CD4-positive, CD25-positive, alpha-beta regulatory T cell (primary cell): ENCODE measurements at regions not wholly inside any gene's neighbourhood (a gene's known extent, or its start where the extent isn't known, plus 50 kb on each side); places are given as distances from the start of the nearest gene placed in this dataset.
"Not testable (repeated sequence)": the region's sequence is repeated elsewhere in the genome, so short reads cannot be mapped to it uniquely, and the experiment has no call there.

Experiments used
- ATAC-seq, 2 donors: fragments of 150-1000 bp; cut with Tn5 transposase; one replicate each; pipeline ENCODE4 v1.10.0; 2021; ENCODE audit warnings: low read depth in 2 of 2, moderate number of reproducible peaks in 2 of 2, moderate library complexity in 1 of 2
- DNase-seq, 3 donors: peaks; one replicate each; pipeline versions ENCODE4 v3.0.0 to v3.0.0-alpha.2; 2012 to 2022; ENCODE audit warnings: mixed read lengths in 1 of 3
- H3K27ac ChIP-seq: one replicate; pipeline ENCODE4 v1.7.0; 2013; ENCODE audit warnings: mild to moderate bottlenecking, low read length; ENCODE audit not compliant: insufficient read depth, poor library complexity, severe bottlenecking
- H3K27me3 ChIP-seq: one replicate; pipeline ENCODE4 v1.7.0; 2013; ENCODE audit warnings: low read length; ENCODE audit not compliant: control insufficient read depth, insufficient read depth
- H3K36me3 ChIP-seq: one replicate; pipeline ENCODE4 v1.7.0; 2013; ENCODE audit warnings: mild to moderate bottlenecking, low read length, moderate library complexity; ENCODE audit not compliant: control insufficient read depth, insufficient read depth
- H3K4me1 ChIP-seq: 2 replicates; pipeline ENCODE4 v1.7.0; 2013; ENCODE audit warnings: mild to moderate bottlenecking, low read length; ENCODE audit not compliant: insufficient read depth, control insufficient read depth, poor library complexity, severe bottlenecking
- H3K4me3 ChIP-seq: one replicate; pipeline ENCODE4 v1.7.0; 2013; ENCODE audit warnings: low read depth, mild to moderate bottlenecking, low read length, moderate library complexity
- H3K9me3 ChIP-seq, 2 experiments: 1 replicate in 1 of 2; 2 replicates in 1 of 2; pipeline ENCODE4 v1.7.0; 2013; ENCODE audit warnings: low read length in 2 of 2, mild to moderate bottlenecking in 1 of 2, moderate library complexity in 1 of 2; ENCODE audit not compliant: control insufficient read depth in 2 of 2
- H3K27ac Mint-ChIP-seq, 3 donors: one replicate each; pipeline ENCODE4 v1.8.0; 2020 to 2022; ENCODE audit warnings: mild to moderate bottlenecking in 3 of 3, mixed read lengths in 3 of 3, moderate library complexity in 2 of 3
- H3K27me3 Mint-ChIP-seq: one replicate; pipeline ENCODE4 v1.8.0; 2022; ENCODE audit warnings: mild to moderate bottlenecking, mixed read lengths
- H3K36me3 Mint-ChIP-seq: one replicate; pipeline ENCODE4 v1.8.0; 2020; ENCODE audit warnings: mixed read lengths
- H3K4me1 Mint-ChIP-seq, 4 donors: one replicate each; pipeline ENCODE4 v1.8.0; 2020 to 2022; ENCODE audit warnings: mixed read lengths in 4 of 4, mild to moderate bottlenecking in 1 of 4
- H3K4me3 Mint-ChIP-seq, 4 donors: one replicate each; pipeline ENCODE4 v1.8.0; 2020 to 2022; ENCODE audit warnings: mild to moderate bottlenecking in 4 of 4, mixed read lengths in 4 of 4, moderate library complexity in 3 of 4
- H3K9me3 Mint-ChIP-seq, 7 donors: one replicate each; pipeline ENCODE4 v1.8.0; 2020 to 2022; ENCODE audit warnings: mixed read lengths in 7 of 7, mild to moderate bottlenecking in 3 of 7, moderate library complexity in 2 of 7

DNA sequence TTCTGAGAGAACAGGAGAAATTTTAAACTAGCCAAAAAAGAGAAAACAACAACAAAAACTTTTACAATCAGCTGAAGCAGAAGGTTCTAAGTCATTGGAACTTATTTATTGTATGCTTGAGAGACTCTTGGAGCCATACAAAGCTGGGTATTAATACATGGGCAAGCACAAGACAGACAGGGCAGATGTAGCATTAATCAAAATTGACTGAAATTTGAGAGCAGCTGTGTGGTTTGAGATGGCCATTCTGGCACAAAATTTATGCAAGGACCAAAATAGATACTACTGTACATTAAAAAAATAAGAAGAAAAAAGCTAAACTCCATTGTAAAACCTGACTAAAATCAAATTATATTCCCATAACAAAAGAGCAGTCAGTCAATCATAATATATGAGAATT lies 892.5 kb downstream of the PLA2G4A start:
- H3K36me3 ChIP-seq: no peaks in the 10 kb centered on the region
- ATAC-seq: no peak
- H3K36me3 Mint-ChIP-seq: no peaks in the 10 kb centered on the region
- no peak overlapping the region for H3K27ac Mint-ChIP-seq
- no peaks in the 10 kb centered on the region for H3K27me3 ChIP-seq
- no peak overlapping the region for H3K27ac ChIP-seq
- no peak for DNase-seq
- H3K9me3 ChIP-seq: no peaks in the 10 kb centered on the region
- no peaks in the 10 kb centered on the region for H3K4me1 Mint-ChIP-seq
- H3K9me3 Mint-ChIP-seq: peaks cover 0 to 3% (median 0%) of the 10 kb centered on the region in 7 donors
- H3K4me1 ChIP-seq: no peaks in the 10 kb centered on the region
- H3K4me3 ChIP-seq: no peak overlapping the region
- H3K27me3 Mint-ChIP-seq: no peaks in the 10 kb centered on the region
- no peak overlapping the region for H3K4me3 Mint-ChIP-seq

DNA sequence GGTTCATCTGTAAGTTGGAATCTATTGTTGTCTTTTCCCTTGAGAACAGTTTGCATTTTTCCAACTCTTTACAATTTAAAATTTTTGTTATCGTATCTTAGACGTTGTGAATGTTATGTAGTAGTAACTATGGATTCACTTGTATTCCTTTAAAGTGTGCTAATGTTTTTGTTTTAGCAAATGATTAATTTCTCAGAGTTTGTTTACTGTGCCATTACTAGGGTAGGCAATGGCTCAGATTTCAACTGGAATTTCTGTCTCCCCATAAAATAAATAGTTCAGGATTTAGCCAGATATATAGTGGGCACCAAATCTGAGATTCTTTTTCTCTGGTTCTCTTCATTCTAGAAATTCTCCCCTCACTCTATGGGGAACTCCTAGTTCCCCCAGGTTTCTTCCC lies 896.5 kb downstream of the PLA2G4A start:
- H3K4me3 Mint-ChIP-seq: no peak overlapping the region

DNA sequence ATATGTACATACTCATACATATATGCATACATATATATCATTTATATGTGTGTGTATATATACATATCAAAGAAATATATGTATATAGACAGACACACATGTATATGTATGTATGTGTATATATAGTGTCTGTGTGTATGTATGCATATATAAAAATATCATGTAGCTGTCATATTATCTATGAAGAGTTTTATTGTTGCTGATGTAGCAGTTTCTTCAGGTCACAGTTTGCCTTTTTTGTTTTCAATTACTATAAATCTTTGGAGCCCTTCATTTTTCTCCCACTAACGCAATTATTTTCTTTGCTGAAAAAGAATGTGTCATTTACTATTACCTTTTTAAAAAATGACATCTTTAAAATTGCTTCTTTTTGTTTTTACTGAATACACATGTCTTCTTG lies 904.5 kb downstream of the PLA2G4A start:
- H3K4me3 Mint-ChIP-seq: no peak overlapping the region
- H3K4me1 Mint-ChIP-seq: no peaks in the 10 kb centered on the region
- DNase-seq (no peak), ATAC-seq (no peak)
- H3K27me3 Mint-ChIP-seq: no peaks in the 10 kb centered on the region
- Histone ChIP-seq H3K27me3 (no peaks in the 10 kb centered on the region), H3K9me3 (no peaks in the 10 kb centered on the region), H3K4me3 (no peak overlapping the region), H3K36me3 (no peaks in the 10 kb centered on the region), H3K27ac (no peak overlapping the region), H3K4me1 (no peaks in the 10 kb centered on the region)
- H3K27ac Mint-ChIP-seq: peak overlapping the region in 1 of 3 donors; percentile 5
- peaks cover 0 to 11% (median 2%) of the 10 kb centered on the region in 7 donors for H3K9me3 Mint-ChIP-seq
- H3K36me3 Mint-ChIP-seq: no peaks in the 10 kb centered on the region

More for the DNA sequence above, 896.5 kb downstream of the PLA2G4A start:
- DNase-seq: no peak
- no peaks in the 10 kb centered on the region for H3K27me3 Mint-ChIP-seq
- no peaks in the 10 kb centered on the region for H3K36me3 Mint-ChIP-seq
- H3K9me3 Mint-ChIP-seq: peaks cover 0 to 8% (median 0%) of the 10 kb centered on the region in 7 donors
- H3K4me1 Mint-ChIP-seq: no peaks in the 10 kb centered on the region
- Histone ChIP-seq H3K36me3 (no peaks in the 10 kb centered on the region), H3K27me3 (no peaks in the 10 kb centered on the region), H3K4me1 (no peaks in the 10 kb centered on the region), H3K9me3 (no peaks in the 10 kb centered on the region), H3K27ac (no peak overlapping the region), H3K4me3 (no peak overlapping the region)
- ATAC-seq: no peak
- no peak overlapping the region for H3K27ac Mint-ChIP-seq

DNA sequence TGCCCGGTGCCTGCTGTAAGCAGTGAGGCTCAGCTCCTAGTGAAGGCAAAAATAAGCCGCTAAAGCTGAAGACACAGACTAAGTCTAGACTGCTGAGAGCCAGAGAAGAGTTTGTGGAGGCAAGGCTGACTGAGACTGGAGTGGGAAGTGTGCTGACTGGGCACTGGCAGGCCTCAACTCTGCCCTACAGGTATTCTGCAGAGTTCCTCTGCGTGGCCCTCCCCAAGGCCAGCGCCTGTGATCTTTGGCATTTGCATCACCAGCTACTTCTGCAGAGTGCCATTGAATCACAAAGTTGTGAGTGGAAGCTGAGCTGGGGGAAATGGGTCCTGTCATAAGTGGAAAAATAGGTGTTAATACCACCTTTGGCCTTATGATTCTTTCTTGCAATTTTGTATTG lies 905.7 kb downstream of the PLA2G4A start:
- DNase-seq (no peak), ATAC-seq (no peak)
- no peak overlapping the region for H3K27ac Mint-ChIP-seq
- H3K36me3 Mint-ChIP-seq: no peaks in the 10 kb centered on the region
- no peak overlapping the region for H3K27ac ChIP-seq
- H3K27me3 ChIP-seq: no peaks in the 10 kb centered on the region
- no peaks in the 10 kb centered on the region for H3K4me1 ChIP-seq
- H3K4me3 Mint-ChIP-seq: no peak overlapping the region
- H3K9me3 ChIP-seq: no peaks in the 10 kb centered on the region
- H3K4me3 ChIP-seq: no peak overlapping the region
- H3K36me3 ChIP-seq: no peaks in the 10 kb centered on the region
- H3K9me3 Mint-ChIP-seq: peaks cover 0 to 7% (median 2%) of the 10 kb centered on the region in 7 donors
- no peaks in the 10 kb centered on the region for H3K27me3 Mint-ChIP-seq
- no peaks in the 10 kb centered on the region for H3K4me1 Mint-ChIP-seq

DNA sequence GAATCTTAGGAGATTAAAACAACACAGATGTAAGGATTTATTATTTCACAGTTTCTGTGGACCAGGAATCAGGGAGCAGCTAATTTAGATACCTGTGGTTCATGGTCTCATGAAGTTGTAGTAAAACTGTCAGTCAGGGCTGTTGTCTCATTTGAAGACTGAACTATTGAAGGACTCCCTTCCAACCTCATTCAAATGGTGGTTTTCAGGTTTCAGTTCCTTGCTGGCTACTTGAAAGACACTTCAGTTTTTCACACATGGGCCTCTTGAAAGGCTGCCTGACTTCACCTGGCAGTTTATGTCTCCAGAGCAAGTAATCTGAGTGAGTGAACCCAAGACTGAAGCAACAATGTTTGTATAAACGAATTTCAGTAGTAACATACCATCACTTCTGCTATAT lies 915.9 kb downstream of the PLA2G4A start:
- Histone ChIP-seq H3K36me3 (no peaks in the 10 kb centered on the region), H3K4me1 (no peaks in the 10 kb centered on the region), H3K9me3 (no peaks in the 10 kb centered on the region), H3K4me3 (no peak overlapping the region), H3K27ac (no peak overlapping the region), H3K27me3 (no peaks in the 10 kb centered on the region)
- DNase-seq (no peak), ATAC-seq (no peak)
- Mint-ChIP-seq H3K4me1 (no peaks in the 10 kb centered on the region), H3K9me3 (peaks cover 0 to 9% (median 2%) of the 10 kb centered on the region in 7 donors), H3K27ac (no peak overlapping the region), H3K36me3 (no peaks in the 10 kb centered on the region), H3K27me3 (no peaks in the 10 kb centered on the region), H3K4me3 (no peak overlapping the region)

DNA sequence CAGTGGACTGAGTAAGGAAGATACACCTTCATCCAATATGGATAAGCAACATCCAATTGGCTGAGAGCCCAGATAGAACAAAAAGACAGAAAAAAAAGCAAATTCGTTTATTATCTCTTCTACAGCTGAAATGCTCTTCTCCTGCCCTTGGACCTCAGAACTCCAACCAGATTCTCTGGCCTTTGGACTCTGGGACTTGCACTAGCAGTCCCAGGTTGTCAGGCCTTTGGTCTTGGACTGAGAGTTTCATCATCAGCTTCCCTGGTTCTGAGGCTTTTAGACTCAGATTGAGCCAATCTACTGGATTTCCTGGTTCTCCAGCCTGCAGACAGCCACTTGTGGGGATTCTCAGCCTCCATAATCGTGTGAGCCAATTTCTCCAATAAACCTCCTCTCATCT lies 926.8 kb downstream of the PLA2G4A start:
- DNase-seq (no peak), ATAC-seq (no peak)
- H3K27me3 ChIP-seq: no peaks in the 10 kb centered on the region
- Mint-ChIP-seq H3K9me3 (peaks cover 0 to 14% (median 3%) of the 10 kb centered on the region in 7 donors), H3K4me1 (no peaks in the 10 kb centered on the region), H3K27me3 (no peaks in the 10 kb centered on the region), H3K36me3 (no peaks in the 10 kb centered on the region), H3K4me3 (no peak overlapping the region), H3K27ac (no peak overlapping the region)
- no peaks in the 10 kb centered on the region for H3K4me1 ChIP-seq
- no peaks in the 10 kb centered on the region for H3K36me3 ChIP-seq
- H3K27ac ChIP-seq: no peak overlapping the region
- H3K9me3 ChIP-seq: no peaks in the 10 kb centered on the region
- H3K4me3 ChIP-seq: no peak overlapping the region

DNA sequence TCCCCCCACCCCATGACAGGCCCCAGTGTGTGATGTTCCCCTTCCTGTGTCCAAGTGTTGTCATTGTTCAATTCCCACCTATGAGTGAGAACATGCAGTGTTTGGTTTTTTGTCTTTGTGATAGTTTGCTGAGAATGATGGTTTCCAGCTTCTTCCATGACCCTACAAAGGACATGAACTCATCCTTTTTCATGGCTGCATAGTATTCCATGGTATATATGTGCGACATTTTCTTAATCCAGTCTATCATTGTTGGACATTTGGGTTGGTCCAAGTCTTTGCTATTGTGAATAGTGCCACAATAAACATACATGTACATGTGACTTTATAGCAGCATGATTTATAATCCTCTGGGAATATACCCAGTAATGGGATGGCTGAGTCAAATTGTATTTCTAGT lies 927.9 kb downstream of the PLA2G4A start:
- not testable (repeated sequence) for H3K4me1 ChIP-seq, DNase-seq, H3K4me1 Mint-ChIP-seq, H3K27ac ChIP-seq, H3K27ac Mint-ChIP-seq, H3K9me3 ChIP-seq, H3K36me3 ChIP-seq, H3K4me3 Mint-ChIP-seq, H3K27me3 Mint-ChIP-seq, H3K4me3 ChIP-seq, H3K36me3 Mint-ChIP-seq, H3K27me3 ChIP-seq, ATAC-seq
- H3K9me3 Mint-ChIP-seq: peaks cover 0 to 14% (median 3%) of the 10 kb centered on the region in 7 donors

DNA sequence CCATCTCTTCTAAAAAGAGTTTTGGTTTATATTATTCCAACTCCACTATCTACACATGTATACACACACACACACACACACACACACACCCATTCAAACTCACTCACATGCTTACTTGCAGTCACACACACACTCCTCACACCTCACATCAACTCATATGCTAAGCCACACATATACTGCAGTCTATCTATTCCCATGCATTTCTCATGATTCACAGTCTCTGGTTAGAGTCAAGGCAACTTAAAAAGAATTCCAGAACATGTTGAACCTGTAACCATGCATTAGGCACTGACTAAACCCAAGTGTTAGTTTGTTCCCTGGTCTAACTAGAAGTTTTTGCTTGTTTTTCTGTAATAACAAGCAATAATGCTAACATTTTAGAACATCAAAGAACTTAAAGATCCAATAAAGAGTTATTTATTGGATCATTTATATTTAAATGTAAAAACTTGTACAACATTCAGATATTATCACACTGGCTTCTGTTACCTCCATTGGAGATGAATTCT lies 931.1 kb downstream of the PLA2G4A start:
- H3K4me3 ChIP-seq: no peak overlapping the region
- H3K27ac ChIP-seq: no peak overlapping the region
- no peaks in the 10 kb centered on the region for H3K4me1 ChIP-seq
- Mint-ChIP-seq H3K4me1 (no peaks in the 10 kb centered on the region), H3K27ac (no peak overlapping the region), H3K36me3 (no peaks in the 10 kb centered on the region), H3K4me3 (no peak overlapping the region), H3K9me3 (peaks cover 0 to 12% (median 3%) of the 10 kb centered on the region in 7 donors), H3K27me3 (no peaks in the 10 kb centered on the region)
- DNase-seq (no peak), ATAC-seq (no peak)
- no peaks in the 10 kb centered on the region for H3K27me3 ChIP-seq
- no peaks in the 10 kb centered on the region for H3K9me3 ChIP-seq
- H3K36me3 ChIP-seq: no peaks in the 10 kb centered on the region
